GM21528 (cell line): ENCODE measurements at regions not wholly inside any gene's neighbourhood (a gene's known extent, or its start where the extent isn't known, plus 50 kb on each side); places are given as distances from the start of the nearest gene placed in this dataset.

Experiments
- ATAC-seq: cut with Tn5 transposase; IDR thresholded peaks from one replicate; pipeline ENCODE4 v1.9.1; 2021; ENCODE audit warnings: mild to moderate bottlenecking, moderate library complexity; ENCODE audit not compliant: unreplicated experiment, low FRiP score

GRCh38 chr9:88233091-88233490 lies 94.8 kb upstream of the SPATA31C2 start:
- no peak for ATAC-seq

- ATAC-seq, result no peak
Measured at GRCh38 chr9:88230612-88231011, 92.3 kb upstream of the SPATA31C2 start.

- no peak for ATAC-seq
Measured at GRCh38 chr9:88229434-88229833, 91.2 kb upstream of the SPATA31C2 start.

- no peak for ATAC-seq
Measured at GRCh38 chr9:88224938-88225337, 86.7 kb upstream of the SPATA31C2 start.

- no peak for ATAC-seq
Measured at GRCh38 chr9:88221105-88221504, 82.8 kb upstream of the SPATA31C2 start.

- no peak for ATAC-seq
Measured at GRCh38 chr9:88220652-88221051, 82.4 kb upstream of the SPATA31C2 start.

- no peak for ATAC-seq
Measured at GRCh38 chr9:88219601-88220000, 81.3 kb upstream of the SPATA31C2 start.

- no peak for ATAC-seq
Measured at GRCh38 chr9:88218726-88219125, 80.5 kb upstream of the SPATA31C2 start.

- ATAC-seq, result no peak
Measured at GRCh38 chr9:88216126-88216995, 78.1 kb upstream of the SPATA31C2 start.

GRCh38 chr9:88215196-88216125 lies 77.2 kb upstream of the SPATA31C2 start:
- ATAC-seq, result no peak

GRCh38 chr9:88202321-88202720 lies 64.0 kb upstream of the SPATA31C2 start:
- ATAC-seq, result no peak

GRCh38 chr9:88198341-88198807 lies 60.1 kb upstream of the SPATA31C2 start:
- ATAC-seq, result no peak

- no peak for ATAC-seq
Measured at GRCh38 chr9:88197781-88198340, 59.6 kb upstream of the SPATA31C2 start.

- ATAC-seq, result no peak
Measured at GRCh38 chr9:88197016-88197415, 58.7 kb upstream of the SPATA31C2 start.

- ATAC-seq, result no peak
Measured at GRCh38 chr9:88196142-88196790, 58.0 kb upstream of the SPATA31C2 start.

GRCh38 chr9:88193766-88194165 lies 55.5 kb upstream of the SPATA31C2 start:
- no peak for ATAC-seq

GRCh38 chr9:88191456-88191855 lies 53.2 kb upstream of the SPATA31C2 start:
- ATAC-seq, result no peak

GRCh38 chr9:88189371-88189770 lies 51.1 kb upstream of the SPATA31C2 start:
- no peak for ATAC-seq
